WERI-Rb-1 (cell line): ENCODE measurements at regions not wholly inside any gene's neighbourhood (a gene's known extent, or its start where the extent isn't known, plus 50 kb on each side); places are given as distances from the start of the nearest gene placed in this dataset.

Experiments
- DNase-seq: peaks from one replicate; pipeline ENCODE4 v3.0.0-alpha.2; 2020
- H3K27ac ChIP-seq: fragments of 250-450 bp; sonication (Bioruptor Pico); 2 replicates; pipeline ENCODE4 v1.5.1; 2020; ENCODE audit warnings: mild to moderate bottlenecking, moderate library complexity
- H3K27me3 ChIP-seq: fragments of 250-450 bp; sonication (Bioruptor Pico); 2 replicates; pipeline ENCODE4 v1.5.1; 2021; ENCODE audit warnings: mild to moderate bottlenecking, low read depth, moderate library complexity; ENCODE audit not compliant: insufficient read depth, severe bottlenecking
- H3K36me3 ChIP-seq: fragments of 250-450 bp; sonication (Bioruptor Pico); 2 replicates; pipeline ENCODE4 v1.5.1; 2020; ENCODE audit warnings: mild to moderate bottlenecking, moderate library complexity
- H3K4me3 ChIP-seq: 2 replicates; pipeline ENCODE4 v1.5.1; 2011; ENCODE audit warnings: low read depth, mild to moderate bottlenecking, control low read depth, low read length
- H3K9me3 ChIP-seq: fragments of 250-450 bp; sonication (Bioruptor Pico); 2 replicates; pipeline ENCODE4 v1.5.1; 2021; ENCODE audit warnings: mild to moderate bottlenecking, moderate library complexity; ENCODE audit not compliant: severe bottlenecking
- CTCF ChIP-seq: IDR thresholded peaks from 2 replicates; pipeline ENCODE4 v1.5.1; 2011; ENCODE audit warnings: low read depth, mild to moderate bottlenecking, control low read depth, inconsistent platforms, low read length

- Histone ChIP-seq H3K36me3 (no peaks in the 10 kb centered on the region), H3K27me3 (no peaks in the 10 kb centered on the region), H3K27ac (no peak overlapping the region), H3K4me3 (no peak overlapping the region), H3K9me3 (no peaks in the 10 kb centered on the region)
- no peak for TF ChIP-seq CTCF
- no peak for DNase-seq
Observed at GRCh38 chr13:40072663-40073120, 417.2 kb downstream of the COG6 start.

GRCh38 chr13:40074338-40074737 lies 418.9 kb downstream of the COG6 start:
- H3K9me3 ChIP-seq, result no peaks in the 10 kb centered on the region
- DNase-seq, result no peak
- no peak for TF ChIP-seq CTCF
- no peaks in the 10 kb centered on the region for H3K36me3 ChIP-seq
- H3K4me3 ChIP-seq, result no peak overlapping the region
- no peak overlapping the region for H3K27ac ChIP-seq
- H3K27me3 ChIP-seq, result no peaks in the 10 kb centered on the region

- H3K9me3 ChIP-seq, result no peaks in the 10 kb centered on the region
Observed at GRCh38 chr13:40075281-40075680, 419.8 kb downstream of the COG6 start.

GRCh38 chr13:40076765-40077362 lies 421.4 kb downstream of the COG6 start:
- DNase-seq, result no peak
- no peak overlapping the region for H3K27ac ChIP-seq
- no peak for TF ChIP-seq CTCF
- no peaks in the 10 kb centered on the region for H3K36me3 ChIP-seq
- H3K9me3 ChIP-seq, result no peaks in the 10 kb centered on the region
- no peak overlapping the region for H3K4me3 ChIP-seq
- no peaks in the 10 kb centered on the region for H3K27me3 ChIP-seq

More at GRCh38 chr13:40075281-40075680, 419.8 kb downstream of the COG6 start:
- TF ChIP-seq CTCF, result no peak
- H3K36me3 ChIP-seq, result no peaks in the 10 kb centered on the region
- no peak overlapping the region for H3K4me3 ChIP-seq
- no peak overlapping the region for H3K27ac ChIP-seq
- no peak for DNase-seq
- H3K27me3 ChIP-seq, result no peaks in the 10 kb centered on the region

- no peak for DNase-seq
- Histone ChIP-seq H3K27ac (no peak overlapping the region), H3K27me3 (no peaks in the 10 kb centered on the region), H3K4me3 (no peak overlapping the region), H3K9me3 (no peaks in the 10 kb centered on the region), H3K36me3 (no peaks in the 10 kb centered on the region)
- no peak for TF ChIP-seq CTCF
Observed at GRCh38 chr13:40077396-40078027, 422.1 kb downstream of the COG6 start.
